ENCODE measurements at regions not wholly inside any gene's neighbourhood (a gene's known extent, or its start where the extent isn't known, plus 50 kb on each side); places are given as distances from the start of the nearest gene placed in this dataset.

- TF ChIP-seq ATF1 (CRISPR knock-in tag; IDR thresholded peaks at IDR 0.05) = no peak
These were observed 139.4 kb upstream of the KRR1 start (continued) for GRCh38 chr12:75650595-75651341.

- Mint-ChIP-seq H3K27me3 (ENCODE audit: low read depth) (no peaks in the 10 kb centered on the region), H3K36me3 (no peaks in the 10 kb centered on the region), H3K4me3 (no peak overlapping the region), H3K27ac (peak overlapping the region; percentile 22; the same call in 1 of the 2 replicates), H3K9me3 (peaks cover 9% of the 10 kb centered on the region), H3K4me1 (peaks cover 19% of the 10 kb centered on the region)
- CTCF ChIA-PET = no interaction called here
- no peak for DNase-seq (ENCODE audit: low spot score)
- POLR2A ChIA-PET = no interaction called here
- ATAC-seq = no peak
- no peak for TF ChIP-seq FOXP4 (CRISPR knock-in tag; IDR thresholded peaks at IDR 0.05)
- no peak for TF ChIP-seq ZNF416 (CRISPR knock-in tag; IDR thresholded peaks at IDR 0.05)
- TF ChIP-seq NR2C2 (CRISPR knock-in tag; IDR thresholded peaks at IDR 0.05) = no peak
- TF ChIP-seq JAZF1 (CRISPR knock-in tag; IDR thresholded peaks at IDR 0.05) = no peak
- TF ChIP-seq NR1H2 (CRISPR knock-in tag; IDR thresholded peaks at IDR 0.05) = no peak
- no peak for TF ChIP-seq PRDM15 (CRISPR knock-in tag; IDR thresholded peaks at IDR 0.05)
- no peak for TF ChIP-seq CDX4 (CRISPR knock-in tag; IDR thresholded peaks at IDR 0.05; ENCODE audit: borderline replicate concordance)
- TF ChIP-seq ARID4B (CRISPR knock-in tag; IDR thresholded peaks at IDR 0.05; ENCODE audit: borderline replicate concordance) = no peak
- no peak for TF ChIP-seq EMX1 (CRISPR knock-in tag; IDR thresholded peaks at IDR 0.05)
- no peak for TF ChIP-seq ZNF263 (CRISPR knock-in tag; IDR thresholded peaks at IDR 0.05; ENCODE audit: low read depth)
- no peak for TF ChIP-seq NFE2L1 (CRISPR knock-in tag; IDR thresholded peaks at IDR 0.05)
- TF ChIP-seq ATF2 (CRISPR knock-in tag; IDR thresholded peaks at IDR 0.05; ENCODE audit: borderline replicate concordance, low read depth) = no peak
- no peak for TF ChIP-seq CREM (CRISPR knock-in tag; IDR thresholded peaks at IDR 0.05)
- TF ChIP-seq AR (CRISPR knock-in tag; IDR thresholded peaks at IDR 0.05) = no peak
These were observed 138.7 kb upstream of the KRR1 start for GRCh38 chr12:75650100-75650499.

Measured in WTC11 (cell line).